HEK293 (cell line): ENCODE measurements at regions not wholly inside any gene's neighbourhood (a gene's known extent, or its start where the extent isn't known, plus 50 kb on each side); places are given as distances from the start of the nearest gene placed in this dataset.

Source experiments
- CTCF ChIA-PET: fragments of 350-600 bp; formaldehyde crosslinking; extraction: SDS; loops from one replicate; lab custom pipeline; 2021; ENCODE audit warnings: antibody characterized with exemption; lab: Yijun Ruan, JAX
- POLR2A ChIA-PET: fragments of 300-600 bp; formaldehyde crosslinking; extraction: SDS; loops from one replicate; lab custom pipeline; 2020; ENCODE audit warnings: antibody characterized with exemption, inconsistent platforms; lab: Yijun Ruan, JAX
- H3K27ac ChIP-seq: fragments of 200-500 bp; sonication (Bioruptor generic); 2 replicates; pipeline ENCODE4 v1.5.1; 2014; ENCODE audit warnings: low read depth, low read length, control low read depth, inconsistent platforms; ENCODE audit errors: extremely low read depth
- H3K36me3 ChIP-seq, 2 experiments: fragments of 200-500 bp in 1 of 2; sonication (Bioruptor generic) in 1 of 2; 1 replicate in 1 of 2; 2 replicates in 1 of 2; pipeline ENCODE4 v1.5.1; 2014 to 2017; ENCODE audit warnings: inconsistent platforms in 2 of 2, low read length in 2 of 2; ENCODE audit not compliant: control insufficient read depth in 2 of 2, insufficient read depth in 1 of 2
- H3K4me1 ChIP-seq: fragments of 200-500 bp; sonication (Bioruptor generic); 2 replicates; pipeline ENCODE4 v1.5.1; 2014; ENCODE audit warnings: mild to moderate bottlenecking, low read length, inconsistent platforms; ENCODE audit not compliant: control insufficient read depth, insufficient read depth
- H3K4me3 ChIP-seq: 2 replicates; pipeline ENCODE4 v1.5.1; 2011; ENCODE audit warnings: low read depth, mild to moderate bottlenecking, control low read depth, low read length, moderate library complexity
- H3K9me3 ChIP-seq: fragments of 200-500 bp; sonication (Bioruptor generic); 2 replicates; pipeline ENCODE4 v1.5.1; 2014; ENCODE audit warnings: low read depth, low read length, inconsistent platforms; ENCODE audit not compliant: control insufficient read depth, insufficient read depth
- KLF17 ChIP-seq: fragments of 450-650 bp; formaldehyde crosslinking; IDR thresholded peaks from 2 replicates; pipeline ENCODE4 v1.5.1; 2016; ENCODE audit warnings: missing biosample characterization, missing genetic modification characterization
- KLF7 ChIP-seq: fragments of 450-650 bp; formaldehyde crosslinking; IDR thresholded peaks from 2 replicates; pipeline ENCODE4 v1.5.1; 2016; ENCODE audit warnings: missing biosample characterization, missing genetic modification characterization, borderline replicate concordance
- OVOL3 ChIP-seq: fragments of 450-650 bp; formaldehyde crosslinking; IDR thresholded peaks from 2 replicates; pipeline ENCODE4 v1.5.1; 2016; ENCODE audit warnings: missing biosample characterization, missing genetic modification characterization
- RBAK ChIP-seq: fragments of 450-650 bp; formaldehyde crosslinking; IDR thresholded peaks from 2 replicates; pipeline ENCODE4 v1.5.1; 2016; ENCODE audit warnings: missing biosample characterization, missing genetic modification characterization
- TSHZ1 ChIP-seq: fragments of 450-650 bp; formaldehyde crosslinking; IDR thresholded peaks from 2 replicates; pipeline ENCODE4 v1.5.1; 2016; ENCODE audit warnings: missing biosample characterization, missing genetic modification characterization, borderline replicate concordance
- ZNF140 ChIP-seq: fragments of 450-650 bp; formaldehyde crosslinking; IDR thresholded peaks from 2 replicates; pipeline ENCODE4 v1.5.1; 2016; ENCODE audit warnings: missing biosample characterization, missing genetic modification characterization
- ZNF175 ChIP-seq: fragments of 450-650 bp; formaldehyde crosslinking; IDR thresholded peaks from 2 replicates; pipeline ENCODE4 v1.5.1; 2016; ENCODE audit warnings: missing biosample characterization, missing genetic modification characterization
- ZNF184 ChIP-seq: fragments of 450-650 bp; IDR thresholded peaks from 2 replicates; pipeline ENCODE4 v1.5.1; 2018; ENCODE audit warnings: missing biosample characterization, mild to moderate bottlenecking, missing genetic modification characterization
- ZNF211 ChIP-seq: fragments of 450-650 bp; formaldehyde crosslinking; IDR thresholded peaks from 2 replicates; pipeline ENCODE4 v1.5.1; 2016; ENCODE audit warnings: low read depth, missing biosample characterization, missing genetic modification characterization
- ZNF248 ChIP-seq: fragments of 450-650 bp; formaldehyde crosslinking; IDR thresholded peaks from 2 replicates; pipeline ENCODE4 v1.5.1; 2017; ENCODE audit warnings: missing biosample characterization, missing genetic modification characterization
- ZNF354C ChIP-seq: fragments of 450-650 bp; formaldehyde crosslinking; IDR thresholded peaks from 2 replicates; pipeline ENCODE4 v1.5.1; 2016; ENCODE audit warnings: missing biosample characterization, missing genetic modification characterization, low read depth, borderline replicate concordance
- ZNF362 ChIP-seq: fragments of 450-650 bp; formaldehyde crosslinking; IDR thresholded peaks from 2 replicates; pipeline ENCODE4 v1.5.1; 2016; ENCODE audit warnings: missing biosample characterization, missing genetic modification characterization
- ZNF423 ChIP-seq: fragments of 450-650 bp; formaldehyde crosslinking; IDR thresholded peaks from 2 replicates; pipeline ENCODE4 v1.5.1; 2016; ENCODE audit warnings: missing biosample characterization, missing genetic modification characterization
- ZNF426 ChIP-seq: fragments of 450-650 bp; formaldehyde crosslinking; IDR thresholded peaks from 2 replicates; pipeline ENCODE4 v1.5.1; 2017; ENCODE audit warnings: missing biosample characterization, missing genetic modification characterization, mild to moderate bottlenecking, inconsistent platforms, moderate library complexity
- ZNF501 ChIP-seq: fragments of 450-650 bp; formaldehyde crosslinking; IDR thresholded peaks from 2 replicates; pipeline ENCODE4 v1.5.1; 2016; ENCODE audit warnings: missing biosample characterization, missing genetic modification characterization
- ZNF518A ChIP-seq: fragments of 450-650 bp; formaldehyde crosslinking; conservative IDR thresholded peaks from 2 replicates; pipeline ENCODE4 v1.5.1; 2016; ENCODE audit warnings: low read depth, missing biosample characterization, missing genetic modification characterization
- ZNF549 ChIP-seq: fragments of 450-650 bp; IDR thresholded peaks from 2 replicates; pipeline ENCODE4 v1.5.1; 2018; ENCODE audit warnings: missing biosample characterization, missing genetic modification characterization, mild to moderate bottlenecking, inconsistent platforms, moderate library complexity
- ZNF585B ChIP-seq: fragments of 450-650 bp; formaldehyde crosslinking; IDR thresholded peaks from 2 replicates; pipeline ENCODE4 v1.5.1; 2016; ENCODE audit warnings: missing biosample characterization, missing genetic modification characterization

- TF ChIP-seq ZNF248 (tag by site-specific recombination) (no peak), OVOL3 (tag by site-specific recombination) (no peak), ZNF211 (tag by site-specific recombination) (no peak), ZNF585B (tag by site-specific recombination) (no peak), KLF17 (tag by site-specific recombination) (no peak), RBAK (tag by site-specific recombination) (no peak), ZNF501 (no peak), ZNF175 (tag by site-specific recombination) (no peak), ZNF184 (tag by site-specific recombination) (no peak)
Measured at GRCh38 chr6:48197941-48198340, 86.9 kb upstream of the PTCHD4 start (continued).

GRCh38 chr6:48194596-48195295 is 83.7 kb upstream of the PTCHD4 start:
- H3K4me1 ChIP-seq, result no peaks in the 10 kb centered on the region
- H3K9me3 ChIP-seq, result no peaks in the 10 kb centered on the region
- H3K4me3 ChIP-seq, result no peak overlapping the region
- no peak for TF ChIP-seq ZNF362 (tag by site-specific recombination)
- no peak overlapping the region for H3K27ac ChIP-seq
- ChIA-PET CTCF (no interaction called here), POLR2A (no interaction called here)
- H3K36me3 ChIP-seq, result no peaks in the 10 kb centered on the region

GRCh38 chr6:48188158-48188557 is 77.2 kb upstream of the PTCHD4 start:
- Histone ChIP-seq H3K4me1 (no peaks in the 10 kb centered on the region), H3K9me3 (no peaks in the 10 kb centered on the region), H3K36me3 (no peaks in the 10 kb centered on the region), H3K27ac (no peak overlapping the region), H3K4me3 (no peak overlapping the region)
- CTCF ChIA-PET, result no interaction called here
- POLR2A ChIA-PET, result no interaction called here
- TF ChIP-seq ZNF549 (tag by site-specific recombination) (no peak), ZNF423 (tag by site-specific recombination) (no peak), ZNF518A (tag by site-specific recombination) (no peak), ZNF354C (tag by site-specific recombination) (no peak), KLF7 (tag by site-specific recombination) (no peak), ZNF140 (tag by site-specific recombination) (no peak), ZNF211 (tag by site-specific recombination) (no peak), TSHZ1 (tag by site-specific recombination) (no peak), ZNF426 (tag by site-specific recombination) (no peak)
